Mucosa of descending colon (tissue), 3 donors: ENCODE measurements at regions not wholly inside any gene's neighbourhood (a gene's known extent, or its start where the extent isn't known, plus 50 kb on each side); places are given as distances from the start of the nearest gene placed in this dataset.

Source experiments
- ATAC-seq: fragments of 200-7000 bp; cut with Tn5 transposase; one replicate; pipeline ENCODE4 v1.9.1; 2020; ENCODE audit warnings: mild to moderate bottlenecking, moderate library complexity
- DNase-seq, 3 donors: peaks; one replicate each; pipeline ENCODE4 v3.0.0-alpha.2; 2020
- H3K36me3 ChIP-seq: fragments of 200-600 bp; one replicate; pipeline ENCODE4 v1.8.0; 2021; ENCODE audit warnings: low read depth, mild to moderate bottlenecking
- H3K4me1 ChIP-seq: fragments of 200-600 bp; one replicate; pipeline ENCODE4 v1.8.0; 2021; ENCODE audit warnings: low read depth, mild to moderate bottlenecking
- H3K4me3 ChIP-seq: fragments of 200-600 bp; one replicate; pipeline ENCODE4 v1.8.0; 2021; ENCODE audit warnings: mild to moderate bottlenecking
- H3K9me3 ChIP-seq: fragments of 200-600 bp; one replicate; pipeline ENCODE4 v1.8.0; 2021; ENCODE audit warnings: mild to moderate bottlenecking
- intact Hi-C, 2 donors: fragments of 100-400 bp; cut with DNase I in 1 of 2; cut with micrococcal nuclease in 1 of 2; formaldehyde crosslinking; loops; one replicate each; pipeline versions ENCODE4 v1.11.0 to v1.11.1; 2022; cut with DNase I, micrococcal nuclease
- TF ChIP-seq, protein P1 (sequence below): fragments of 200-600 bp; IDR thresholded peaks from one replicate; pipeline ENCODE4 v1.8.0; 2022; ENCODE audit warnings: antibody characterized with exemption, mild to moderate bottlenecking
- donor health status: DM: no; HTN: no; CAD: no; lungs with moderate emphysema.
- donor health status: DM: no; HTN: no; CAD: no.
- donor health status: DM: no; HTN: yes; CAD: no.

- Histone ChIP-seq H3K4me3 (no peak overlapping the region), H3K36me3 (no peaks in the 10 kb centered on the region), H3K9me3 (no peaks in the 10 kb centered on the region), H3K4me1 (no peaks in the 10 kb centered on the region)
- TF ChIP-seq, protein P1, sequence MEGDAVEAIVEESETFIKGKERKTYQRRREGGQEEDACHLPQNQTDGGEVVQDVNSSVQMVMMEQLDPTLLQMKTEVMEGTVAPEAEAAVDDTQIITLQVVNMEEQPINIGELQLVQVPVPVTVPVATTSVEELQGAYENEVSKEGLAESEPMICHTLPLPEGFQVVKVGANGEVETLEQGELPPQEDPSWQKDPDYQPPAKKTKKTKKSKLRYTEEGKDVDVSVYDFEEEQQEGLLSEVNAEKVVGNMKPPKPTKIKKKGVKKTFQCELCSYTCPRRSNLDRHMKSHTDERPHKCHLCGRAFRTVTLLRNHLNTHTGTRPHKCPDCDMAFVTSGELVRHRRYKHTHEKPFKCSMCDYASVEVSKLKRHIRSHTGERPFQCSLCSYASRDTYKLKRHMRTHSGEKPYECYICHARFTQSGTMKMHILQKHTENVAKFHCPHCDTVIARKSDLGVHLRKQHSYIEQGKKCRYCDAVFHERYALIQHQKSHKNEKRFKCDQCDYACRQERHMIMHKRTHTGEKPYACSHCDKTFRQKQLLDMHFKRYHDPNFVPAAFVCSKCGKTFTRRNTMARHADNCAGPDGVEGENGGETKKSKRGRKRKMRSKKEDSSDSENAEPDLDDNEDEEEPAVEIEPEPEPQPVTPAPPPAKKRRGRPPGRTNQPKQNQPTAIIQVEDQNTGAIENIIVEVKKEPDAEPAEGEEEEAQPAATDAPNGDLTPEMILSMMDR: no peak
- DNase-seq (no peak), ATAC-seq (no peak)
- intact Hi-C loops: no loop called here
Observed at GRCh38 chr5:171619196-171619595, 166.4 kb upstream of the SMIM23 start.

GRCh38 chr5:171619744-171620143 lies 165.9 kb upstream of the SMIM23 start:
- no peak for ATAC-seq
- no peaks in the 10 kb centered on the region for H3K36me3 ChIP-seq
- no peaks in the 10 kb centered on the region for H3K9me3 ChIP-seq
- intact Hi-C loops: no loop called here
- TF ChIP-seq, protein P1: no peak
- H3K4me1 ChIP-seq: no peaks in the 10 kb centered on the region
- no peak overlapping the region for H3K4me3 ChIP-seq
- DNase-seq: no peak

DNA sequence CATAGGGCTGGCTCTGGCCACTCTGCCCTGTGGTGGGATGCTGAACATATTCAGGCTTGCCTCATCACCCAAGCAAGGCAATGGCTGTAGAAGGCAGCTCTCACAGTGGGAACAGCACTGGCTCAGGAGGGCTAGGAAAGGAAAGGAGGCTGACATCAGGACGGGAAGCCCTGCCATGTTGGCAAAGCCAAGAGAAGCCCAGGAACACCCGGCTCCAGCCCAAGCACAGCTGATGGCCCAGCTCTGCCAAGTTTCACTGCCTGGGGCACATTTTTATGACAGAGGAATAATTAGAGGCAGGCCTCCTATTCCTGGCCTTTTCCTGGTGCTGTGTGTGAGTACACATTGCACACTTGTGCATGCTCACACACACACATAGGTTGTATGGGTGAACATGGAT lies 163.6 kb upstream of the SMIM23 start:
- TF ChIP-seq, protein P1: no peak
- Histone ChIP-seq H3K4me3 (no peak overlapping the region), H3K4me1 (no peaks in the 10 kb centered on the region), H3K36me3 (no peaks in the 10 kb centered on the region), H3K9me3 (no peaks in the 10 kb centered on the region)
- DNase-seq (no peak), ATAC-seq (no peak)
- intact Hi-C loops: no loop called here

DNA sequence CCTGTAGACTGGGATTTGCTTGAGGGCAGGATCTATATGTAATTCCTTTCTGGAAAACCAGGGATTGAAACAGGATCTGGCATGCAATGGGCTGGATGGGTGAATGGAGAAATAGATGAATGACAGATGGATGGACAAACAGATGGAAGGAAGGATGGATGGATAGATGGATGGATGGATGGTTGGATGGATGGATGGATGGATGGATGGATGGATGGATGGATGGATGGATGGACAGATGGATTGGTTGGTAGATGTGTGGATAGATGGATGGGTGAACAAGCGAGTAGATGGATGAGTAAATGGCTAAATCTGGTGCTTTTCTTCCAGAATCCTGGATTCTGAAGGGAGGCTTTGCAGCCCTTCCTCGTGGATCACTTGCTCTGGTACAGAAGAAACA lies 162.5 kb upstream of the SMIM23 start:
- DNase-seq (no peak), ATAC-seq (no peak)
- Histone ChIP-seq H3K4me3 (no peak overlapping the region), H3K9me3 (no peaks in the 10 kb centered on the region), H3K4me1 (no peaks in the 10 kb centered on the region), H3K36me3 (no peaks in the 10 kb centered on the region)
- intact Hi-C loops: no loop called here
- TF ChIP-seq, protein P1: no peak

- Histone ChIP-seq H3K36me3 (no peaks in the 10 kb centered on the region), H3K9me3 (no peaks in the 10 kb centered on the region), H3K4me3 (no peak overlapping the region), H3K4me1 (no peaks in the 10 kb centered on the region)
- TF ChIP-seq, protein P1: no peak
- intact Hi-C loops: no loop called here
- DNase-seq (no peak), ATAC-seq (no peak)
Observed at GRCh38 chr5:171623551-171624097, 162.0 kb upstream of the SMIM23 start.

DNA sequence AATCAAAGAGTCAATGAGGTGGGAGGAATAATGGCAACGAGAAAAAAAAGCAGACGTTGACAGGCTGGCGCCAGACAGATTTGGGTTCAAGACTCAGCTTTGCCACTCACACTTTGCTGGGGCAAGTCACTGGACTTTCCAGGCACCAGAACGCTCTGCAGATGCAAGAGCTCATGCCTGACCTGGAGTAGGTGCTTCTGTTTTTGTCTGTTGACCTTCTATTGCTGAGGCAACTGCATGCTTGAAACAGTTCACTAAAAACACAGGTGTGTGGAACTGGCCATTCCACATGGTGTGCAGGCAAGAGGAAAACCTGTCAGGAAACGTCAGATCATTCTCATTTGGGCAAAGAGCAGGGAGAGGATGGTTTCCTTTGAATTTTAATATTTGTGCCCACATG lies 161.2 kb upstream of the SMIM23 start:
- no peaks in the 10 kb centered on the region for H3K9me3 ChIP-seq
- intact Hi-C loops: no loop called here
- TF ChIP-seq, protein P1: no peak
- DNase-seq (no peak), ATAC-seq (no peak)
- H3K4me1 ChIP-seq: no peaks in the 10 kb centered on the region
- H3K36me3 ChIP-seq: no peaks in the 10 kb centered on the region
- no peak overlapping the region for H3K4me3 ChIP-seq
